A673 (cell line): ENCODE measurements at regions not wholly inside any gene's neighbourhood (a gene's known extent, or its start where the extent isn't known, plus 50 kb on each side); places are given as distances from the start of the nearest gene placed in this dataset.

Source experiments
- BruUV-seq: library from RNA; stranded (reverse); fragments of 400-500 nt; replicated peaks from 2 replicates; lab custom pipeline; 2021; lab: Mats Ljungman, UMichigan
- CTCF ChIA-PET: fragments of 300-600 bp; sonication (Branson Sonifier 250); formaldehyde crosslinking; loops from one replicate; lab custom pipeline; 2022; ENCODE audit warnings: antibody characterized with exemption; lab: Charles Lee
- POLR2A ChIA-PET: fragments of 300-600 bp; sonication (Branson Sonifier 250); formaldehyde crosslinking; loops from one replicate; lab custom pipeline; 2022; ENCODE audit warnings: antibody characterized with exemption; ENCODE audit not compliant: low non-redundant PET; lab: Charles Lee
- DNase-seq: peaks from one replicate; pipeline ENCODE4 v3.0.0-alpha.2; 2015; ENCODE audit warnings: low spot score
- H3K27ac ChIP-seq: fragments of 200-600 bp; sonication (generic); 2 replicates; pipeline ENCODE4 v1.5.1; 2016; ENCODE audit warnings: mixed run types, low read depth, mild to moderate bottlenecking, mixed read lengths, antibody characterized with exemption, low read length; ENCODE audit not compliant: poor library complexity, severe bottlenecking
- H3K27me3 ChIP-seq: fragments of 200-600 bp; sonication (generic); replicated peaks from 2 replicates; pipeline ENCODE4 v1.6.1; 2017; ENCODE audit warnings: mixed run types, low read depth, mild to moderate bottlenecking, mixed read lengths, antibody characterized with exemption, low read length; ENCODE audit not compliant: insufficient read depth, poor library complexity
- H3K36me3 ChIP-seq: fragments of 200-600 bp; sonication (generic); 2 replicates; pipeline ENCODE4 v1.6.1; 2016; ENCODE audit warnings: mixed run types, mild to moderate bottlenecking, mixed read lengths, antibody characterized with exemption, low read length; ENCODE audit not compliant: insufficient read depth, poor library complexity, severe bottlenecking
- H3K4me1 ChIP-seq: fragments of 200-600 bp; sonication (generic); 2 replicates; pipeline ENCODE4 v1.6.1; 2017; ENCODE audit warnings: mixed run types, mild to moderate bottlenecking, mixed read lengths, antibody characterized with exemption, low read length; ENCODE audit not compliant: insufficient read depth, poor library complexity, severe bottlenecking
- H3K4me3 ChIP-seq: fragments of 200-600 bp; sonication (generic); 2 replicates; pipeline ENCODE4 v1.5.1; 2016; ENCODE audit warnings: low read depth, mixed run types, mild to moderate bottlenecking, mixed read lengths, low read length; ENCODE audit not compliant: poor library complexity, severe bottlenecking
- H3K9me3 ChIP-seq: fragments of 200-600 bp; sonication (generic); 2 replicates; pipeline ENCODE4 v1.6.1; 2016; ENCODE audit warnings: mixed run types, low read depth, mild to moderate bottlenecking, mixed read lengths, antibody characterized with exemption, low read length; ENCODE audit not compliant: poor library complexity, severe bottlenecking
- EZH2 ChIP-seq: fragments of 200-600 bp; sonication (generic); IDR thresholded peaks from 2 replicates; pipeline ENCODE4 v1.6.1; 2017; ENCODE audit warnings: borderline replicate concordance, low read depth, mild to moderate bottlenecking, mixed read lengths, antibody characterized with exemption, low read length; ENCODE audit not compliant: poor library complexity, severe bottlenecking
- intact Hi-C: fragments of 100-400 bp; cut with micrococcal nuclease; formaldehyde crosslinking; loops from one replicate; pipeline ENCODE4 v1.10.0; 2022; ENCODE audit not compliant: unreplicated experiment
- TF ChIP-seq, protein P1 (sequence below): fragments of 300-800, 200-600 bp; sonication (generic); conservative IDR thresholded peaks from 2 replicates; pipeline ENCODE4 v1.5.1; 2017; ENCODE audit warnings: low read depth, mild to moderate bottlenecking, antibody characterized with exemption, low read length, moderate library complexity, mixed read lengths

DNA sequence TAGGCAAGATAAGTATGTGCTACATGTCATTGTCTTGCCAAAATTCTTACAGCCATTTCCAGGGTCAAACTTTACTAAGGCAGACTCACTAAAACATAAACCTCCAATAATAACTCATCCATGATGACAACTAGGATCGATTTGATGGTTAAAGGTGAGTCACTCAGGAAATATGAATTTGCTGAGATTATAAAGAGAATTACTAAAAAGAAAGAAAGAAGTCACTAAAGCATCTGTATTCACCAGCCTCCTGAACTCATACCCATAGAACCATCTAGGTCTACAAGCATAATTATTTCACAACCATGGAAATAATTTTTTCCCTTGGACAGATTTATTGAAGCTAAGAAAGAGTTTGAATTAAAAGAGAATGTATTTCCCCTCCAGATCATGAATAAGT lies 258.6 kb downstream of the TLE1 start:
- POLR2A ChIA-PET, result no interaction called here
- CTCF ChIA-PET, result no interaction called here
- Histone ChIP-seq H3K27ac (no peak overlapping the region), H3K9me3 (peaks cover 16% of the 10 kb centered on the region), H3K4me3 (no peak overlapping the region), H3K4me1 (no peaks in the 10 kb centered on the region), H3K27me3 (no peaks in the 10 kb centered on the region), H3K36me3 (no peaks in the 10 kb centered on the region)
- no peak for DNase-seq
- no TSS peak for BruUV-seq
- intact Hi-C loops, result no loop called here
- TF ChIP-seq, protein P1, sequence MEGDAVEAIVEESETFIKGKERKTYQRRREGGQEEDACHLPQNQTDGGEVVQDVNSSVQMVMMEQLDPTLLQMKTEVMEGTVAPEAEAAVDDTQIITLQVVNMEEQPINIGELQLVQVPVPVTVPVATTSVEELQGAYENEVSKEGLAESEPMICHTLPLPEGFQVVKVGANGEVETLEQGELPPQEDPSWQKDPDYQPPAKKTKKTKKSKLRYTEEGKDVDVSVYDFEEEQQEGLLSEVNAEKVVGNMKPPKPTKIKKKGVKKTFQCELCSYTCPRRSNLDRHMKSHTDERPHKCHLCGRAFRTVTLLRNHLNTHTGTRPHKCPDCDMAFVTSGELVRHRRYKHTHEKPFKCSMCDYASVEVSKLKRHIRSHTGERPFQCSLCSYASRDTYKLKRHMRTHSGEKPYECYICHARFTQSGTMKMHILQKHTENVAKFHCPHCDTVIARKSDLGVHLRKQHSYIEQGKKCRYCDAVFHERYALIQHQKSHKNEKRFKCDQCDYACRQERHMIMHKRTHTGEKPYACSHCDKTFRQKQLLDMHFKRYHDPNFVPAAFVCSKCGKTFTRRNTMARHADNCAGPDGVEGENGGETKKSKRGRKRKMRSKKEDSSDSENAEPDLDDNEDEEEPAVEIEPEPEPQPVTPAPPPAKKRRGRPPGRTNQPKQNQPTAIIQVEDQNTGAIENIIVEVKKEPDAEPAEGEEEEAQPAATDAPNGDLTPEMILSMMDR, result no peak
- no peak for TF ChIP-seq EZH2

DNA sequence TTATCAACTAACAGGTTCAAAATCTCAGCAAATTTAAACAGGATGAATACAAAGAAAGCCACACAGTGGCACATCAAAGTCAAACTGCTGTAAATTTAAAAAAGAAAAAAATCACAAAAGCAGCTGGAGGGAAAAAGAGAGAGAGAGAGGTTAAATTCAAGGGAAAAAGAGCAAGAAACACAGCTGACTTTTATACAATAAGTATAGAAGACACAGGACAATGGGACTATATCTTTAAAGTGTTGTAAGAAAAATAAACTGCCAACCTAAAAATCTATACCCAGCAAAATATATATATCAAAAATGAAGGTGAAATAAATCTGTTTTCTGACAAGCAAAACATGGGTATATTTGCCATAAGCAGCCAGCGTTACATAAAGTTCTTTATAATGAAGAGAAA lies 261.5 kb downstream of the TLE1 start:
- Histone ChIP-seq H3K27ac (no peak overlapping the region), H3K9me3 (peaks cover 16% of the 10 kb centered on the region), H3K4me1 (no peaks in the 10 kb centered on the region), H3K4me3 (no peak overlapping the region), H3K27me3 (no peaks in the 10 kb centered on the region), H3K36me3 (no peaks in the 10 kb centered on the region)
- POLR2A ChIA-PET, result no interaction called here
- intact Hi-C loops, result no loop called here
- TF ChIP-seq, protein P1, result no peak
- TF ChIP-seq EZH2, result no peak
- CTCF ChIA-PET, result no interaction called here
- BruUV-seq, result no TSS peak
- no peak for DNase-seq

DNA sequence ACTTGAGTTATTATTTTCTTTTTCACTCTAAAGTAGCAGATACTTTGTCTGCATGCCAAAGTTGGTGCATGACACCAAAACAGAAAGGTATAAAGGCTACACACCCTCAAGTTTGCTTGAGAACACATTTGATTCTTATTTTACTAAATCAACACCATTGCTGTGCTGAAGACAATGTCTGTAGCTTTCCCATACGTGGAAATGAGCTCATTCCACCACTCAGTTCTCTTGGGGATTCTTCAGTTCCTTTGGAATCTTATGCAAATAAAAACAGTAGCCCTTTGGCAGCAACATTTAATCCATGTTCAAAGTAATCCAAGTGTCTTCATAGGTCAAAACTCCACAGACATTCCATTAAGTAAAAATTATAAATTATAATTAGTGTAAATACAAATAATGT lies 264.9 kb downstream of the TLE1 start:
- CTCF ChIA-PET, result no interaction called here
- TF ChIP-seq, protein P1, result no peak
- TF ChIP-seq EZH2, result no peak
- Histone ChIP-seq H3K4me1 (no peaks in the 10 kb centered on the region), H3K27me3 (no peaks in the 10 kb centered on the region), H3K4me3 (no peak overlapping the region), H3K9me3 (peaks cover 16% of the 10 kb centered on the region), H3K36me3 (no peaks in the 10 kb centered on the region), H3K27ac (no peak overlapping the region)
- DNase-seq, result no peak
- intact Hi-C loops, result no loop called here
- no TSS peak for BruUV-seq
- POLR2A ChIA-PET, result no interaction called here
